ENCODE measurements at regions not wholly inside any gene's neighbourhood (a gene's known extent, or its start where the extent isn't known, plus 50 kb on each side); places are given as distances from the start of the nearest gene placed in this dataset.

DNA sequence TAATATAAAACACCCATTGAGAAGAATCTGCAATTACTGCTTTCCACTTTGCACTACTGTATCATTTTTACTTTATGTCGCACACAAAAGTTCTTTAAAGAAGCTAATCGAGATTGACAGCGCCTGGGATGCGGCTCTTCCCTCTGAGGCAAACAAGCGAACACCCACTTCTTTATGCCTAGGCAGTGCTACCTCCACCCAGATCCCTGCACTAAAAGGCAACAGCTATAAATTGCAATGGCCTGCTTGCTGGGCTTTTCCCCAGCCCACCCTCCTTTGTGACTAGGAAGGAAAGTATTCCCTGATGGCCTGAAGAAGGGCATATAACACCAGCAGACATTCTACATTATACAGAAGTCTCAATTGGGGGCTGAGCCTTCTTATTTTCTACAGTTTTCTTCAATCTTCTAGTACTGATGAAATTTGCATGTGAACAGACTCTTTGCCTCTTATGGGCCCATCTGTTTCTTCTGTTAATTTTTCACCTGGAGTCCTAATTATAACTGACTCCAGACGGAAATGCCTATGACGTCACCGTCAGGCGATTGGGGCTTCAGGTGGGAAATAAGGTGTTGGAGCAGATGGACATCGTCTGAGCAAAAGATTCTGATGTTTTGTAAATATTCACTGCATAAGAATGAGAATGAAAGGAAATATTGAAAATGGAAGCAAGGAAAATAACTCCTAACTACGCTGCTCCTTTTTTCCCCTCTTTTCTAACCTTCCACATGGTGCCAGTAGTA is 138.9 kb upstream of the DCC start:
- Mint-ChIP-seq H3K36me3 (ENCODE audit: insufficient read depth in 1 of 3, low read depth in 3 of 3) (no peaks in the 10 kb centered on the region; a peak in 2 of 7 replicates), H3K27ac (no peak overlapping the region; a peak in 1 of 7 replicates), H3K27me3 (ENCODE audit: low read depth) (no peaks in the 10 kb centered on the region), H3K4me1 (peaks cover 9 to 10% of the 10 kb centered on the region in 2 experiments), H3K4me3 (no peak overlapping the region), H3K9me3 (no peaks in the 10 kb centered on the region; a peak in 3 of 5 replicates)
- no peak overlapping the region for H2AFZ ChIP-seq (ENCODE audit: low read length)
- H3K27ac ChIP-seq (ENCODE audit: insufficient read length, low read depth, low read length): no peak overlapping the region
- no peak overlapping the region for H2BK15ac ChIP-seq (ENCODE audit: low read depth, low read length)
- H3K4me2 ChIP-seq (ENCODE audit: insufficient read depth, insufficient read length, low read length): no peak overlapping the region
- H2BK12ac ChIP-seq (ENCODE audit: insufficient read length, low read depth, low read length): no peak overlapping the region
- no peak overlapping the region for H2BK120ac ChIP-seq (ENCODE audit: low read depth, low read length, poor library complexity, severe bottlenecking)
- no peak overlapping the region for H2BK20ac ChIP-seq (ENCODE audit: low read depth, low read length, poor library complexity, severe bottlenecking)
- no peak overlapping the region for H3K4ac ChIP-seq (ENCODE audit: low read depth, low read length)
- no CpG with 5 or more reads among the region's 11 CpGs for WGBS (ENCODE audit: extremely low coverage, insufficient read length, low lambda C conversion rate)
- no peaks in the 10 kb centered on the region for H3K23me2 ChIP-seq (ENCODE audit: insufficient read length, low read depth, low read length, poor library complexity, severe bottlenecking)
- no peak overlapping the region for H3T11ph ChIP-seq (ENCODE audit: low read length)
- no peak overlapping the region for H3K18ac ChIP-seq (ENCODE audit: insufficient read length, low read depth, low read length)
- H3K9ac ChIP-seq (ENCODE audit: extremely low read depth, insufficient read length, low read length): no peak overlapping the region
- no peak overlapping the region for H3K56ac ChIP-seq (ENCODE audit: insufficient read length, low read depth, low read length)
- H2AK5ac ChIP-seq (ENCODE audit: insufficient read length, low read length): no peak overlapping the region
- no peak overlapping the region for H2BK5ac ChIP-seq (ENCODE audit: insufficient read length, low read length)
- no peaks in the 10 kb centered on the region for H3K79me1 ChIP-seq (ENCODE audit: insufficient read depth, low read depth, low read length, poor library complexity, severe bottlenecking)
- no peaks in the 10 kb centered on the region for H3K27me3 ChIP-seq (ENCODE audit: insufficient read depth, low read length)
- no peak overlapping the region for H3K23ac ChIP-seq (ENCODE audit: insufficient read length, low read depth, low read length)
- no peaks in the 10 kb centered on the region for H3K9me3 ChIP-seq (ENCODE audit: control insufficient read depth, low read depth, low read length)
- no peak for DNase-seq
- H4K5ac ChIP-seq (ENCODE audit: insufficient read length, low read depth, low read length): no peak overlapping the region
- no peaks in the 10 kb centered on the region for H3K4me1 ChIP-seq (ENCODE audit: insufficient read depth, low read length)
- no peak overlapping the region for H3K14ac ChIP-seq (ENCODE audit: insufficient read depth, low read length)
- no peaks in the 10 kb centered on the region for H3K79me2 ChIP-seq (ENCODE audit: insufficient read depth, low read length)
- TF ChIP-seq, protein P1, sequence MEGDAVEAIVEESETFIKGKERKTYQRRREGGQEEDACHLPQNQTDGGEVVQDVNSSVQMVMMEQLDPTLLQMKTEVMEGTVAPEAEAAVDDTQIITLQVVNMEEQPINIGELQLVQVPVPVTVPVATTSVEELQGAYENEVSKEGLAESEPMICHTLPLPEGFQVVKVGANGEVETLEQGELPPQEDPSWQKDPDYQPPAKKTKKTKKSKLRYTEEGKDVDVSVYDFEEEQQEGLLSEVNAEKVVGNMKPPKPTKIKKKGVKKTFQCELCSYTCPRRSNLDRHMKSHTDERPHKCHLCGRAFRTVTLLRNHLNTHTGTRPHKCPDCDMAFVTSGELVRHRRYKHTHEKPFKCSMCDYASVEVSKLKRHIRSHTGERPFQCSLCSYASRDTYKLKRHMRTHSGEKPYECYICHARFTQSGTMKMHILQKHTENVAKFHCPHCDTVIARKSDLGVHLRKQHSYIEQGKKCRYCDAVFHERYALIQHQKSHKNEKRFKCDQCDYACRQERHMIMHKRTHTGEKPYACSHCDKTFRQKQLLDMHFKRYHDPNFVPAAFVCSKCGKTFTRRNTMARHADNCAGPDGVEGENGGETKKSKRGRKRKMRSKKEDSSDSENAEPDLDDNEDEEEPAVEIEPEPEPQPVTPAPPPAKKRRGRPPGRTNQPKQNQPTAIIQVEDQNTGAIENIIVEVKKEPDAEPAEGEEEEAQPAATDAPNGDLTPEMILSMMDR (conservative IDR thresholded peaks at IDR 0.05): no peak
- H4K8ac ChIP-seq (replicated peaks; ENCODE audit: insufficient read length, low read depth, low read length): no peak overlapping the region
- H4K91ac ChIP-seq (ENCODE audit: insufficient read length, low read depth, low read length): no peak overlapping the region
- H4K20me1 ChIP-seq (ENCODE audit: control insufficient read depth, insufficient read depth, insufficient read length): no peaks in the 10 kb centered on the region
